GM18861 (cell line): ENCODE measurements at regions not wholly inside any gene's neighbourhood (a gene's known extent, or its start where the extent isn't known, plus 50 kb on each side); places are given as distances from the start of the nearest gene placed in this dataset.
"Not testable (repeated sequence)": the region's sequence is repeated elsewhere in the genome, so short reads cannot be mapped to it uniquely, and the experiment has no call there.

Experiments used
- ATAC-seq: cut with Tn5 transposase; IDR thresholded peaks from one replicate; pipeline ENCODE4 v1.9.1; 2021; ENCODE audit not compliant: unreplicated experiment

- ATAC-seq, result no peak
Observed at GRCh38 chr12:70069221-70070105, 173.8 kb upstream of the CNOT2 start.

- no peak for ATAC-seq
Observed at GRCh38 chr12:70070494-70071007, 172.7 kb upstream of the CNOT2 start.

- no peak for ATAC-seq
Observed at GRCh38 chr12:70074510-70074909, 168.7 kb upstream of the CNOT2 start.

GRCh38 chr12:70077441-70077840 lies 165.8 kb upstream of the CNOT2 start:
- no peak for ATAC-seq

- no peak for ATAC-seq
Observed at GRCh38 chr12:70078161-70078560, 165.1 kb upstream of the CNOT2 start.

- no peak for ATAC-seq
Observed at GRCh38 chr12:70080566-70080965, 162.7 kb upstream of the CNOT2 start.

- ATAC-seq, result no peak
Observed at GRCh38 chr12:70082997-70083676, 160.1 kb upstream of the CNOT2 start.

- ATAC-seq, result no peak
Observed at GRCh38 chr12:70083677-70084020, 159.6 kb upstream of the CNOT2 start.

- not testable (repeated sequence) for ATAC-seq
Observed at GRCh38 chr12:70086372-70086771, 156.9 kb upstream of the CNOT2 start.

GRCh38 chr12:70091021-70091521 lies 152.2 kb upstream of the CNOT2 start:
- no peak for ATAC-seq

GRCh38 chr12:70094467-70094866 lies 148.8 kb upstream of the CNOT2 start:
- no peak for ATAC-seq

- ATAC-seq, result no peak
Observed at GRCh38 chr12:70096759-70097410, 146.3 kb upstream of the CNOT2 start.

GRCh38 chr12:70101064-70101463 lies 142.2 kb upstream of the CNOT2 start:
- no peak for ATAC-seq

- no peak for ATAC-seq
Observed at GRCh38 chr12:70106347-70106746, 136.9 kb upstream of the CNOT2 start.

GRCh38 chr12:70110085-70110484 lies 133.1 kb upstream of the CNOT2 start:
- no peak for ATAC-seq

GRCh38 chr12:70117670-70118069 lies 125.6 kb upstream of the CNOT2 start:
- no peak for ATAC-seq

- ATAC-seq, result no peak
Observed at GRCh38 chr12:70120970-70121369, 122.3 kb upstream of the CNOT2 start.

- ATAC-seq, result no peak
Observed at GRCh38 chr12:70121562-70121961, 121.7 kb upstream of the CNOT2 start.

GRCh38 chr12:70122804-70123203 lies 120.4 kb upstream of the CNOT2 start:
- no peak for ATAC-seq

- ATAC-seq, result no peak
Observed at GRCh38 chr12:70149013-70149412, 94.2 kb upstream of the CNOT2 start.

GRCh38 chr12:70149665-70150064 lies 93.6 kb upstream of the CNOT2 start:
- ATAC-seq, result no peak

GRCh38 chr12:70150230-70150629 lies 93.0 kb upstream of the CNOT2 start:
- ATAC-seq, result no peak
